Activated CD8-positive, alpha-beta memory T cell treated with anti-CD3 and anti-CD28 coated beads for 36 hours (primary cell): ENCODE measurements at regions not wholly inside any gene's neighbourhood (a gene's known extent, or its start where the extent isn't known, plus 50 kb on each side); places are given as distances from the start of the nearest gene placed in this dataset.
"Not testable (repeated sequence)": the region's sequence is repeated elsewhere in the genome, so short reads cannot be mapped to it uniquely, and the experiment has no call there.

Source experiments
- CTCF ChIA-PET: fragments of 350-600 bp; sonication (Branson Sonifier 250); formaldehyde crosslinking; loops from one replicate; lab custom pipeline; 2021; ENCODE audit warnings: antibody characterized with exemption; lab: Charles Lee
- POLR2A ChIA-PET: fragments of 350-600 bp; sonication (Branson Sonifier 250); formaldehyde crosslinking; loops from one replicate; lab custom pipeline; 2021; ENCODE audit warnings: antibody characterized with exemption; lab: Charles Lee

DNA sequence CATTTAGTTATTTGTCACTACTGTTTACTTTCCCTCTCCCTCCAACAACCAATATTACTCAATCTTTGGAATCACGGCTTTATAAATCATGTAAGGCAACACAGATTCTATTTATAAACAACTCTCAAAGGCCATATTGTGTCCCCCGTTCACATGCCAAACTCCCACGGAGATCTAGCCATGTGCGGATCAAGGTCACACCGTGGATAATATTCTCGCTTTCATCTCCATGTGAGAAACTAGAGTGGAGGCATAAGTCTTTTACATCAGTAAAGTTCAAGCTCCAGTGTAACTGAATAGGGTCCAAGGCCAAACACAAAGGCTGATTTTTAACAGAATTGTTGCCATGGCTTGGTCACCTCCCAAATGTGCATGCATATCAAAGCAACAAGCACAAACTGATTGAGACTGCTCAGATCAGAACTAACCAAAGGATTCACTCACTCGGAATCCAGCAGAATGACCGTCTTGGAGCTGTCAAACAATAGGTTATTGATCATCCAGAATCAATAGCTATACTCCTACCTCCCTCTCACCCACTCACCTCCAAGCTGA, 569.5 kb upstream of the LRRN3 start:
- ChIA-PET CTCF (no interaction called here), POLR2A (no interaction called here)

DNA sequence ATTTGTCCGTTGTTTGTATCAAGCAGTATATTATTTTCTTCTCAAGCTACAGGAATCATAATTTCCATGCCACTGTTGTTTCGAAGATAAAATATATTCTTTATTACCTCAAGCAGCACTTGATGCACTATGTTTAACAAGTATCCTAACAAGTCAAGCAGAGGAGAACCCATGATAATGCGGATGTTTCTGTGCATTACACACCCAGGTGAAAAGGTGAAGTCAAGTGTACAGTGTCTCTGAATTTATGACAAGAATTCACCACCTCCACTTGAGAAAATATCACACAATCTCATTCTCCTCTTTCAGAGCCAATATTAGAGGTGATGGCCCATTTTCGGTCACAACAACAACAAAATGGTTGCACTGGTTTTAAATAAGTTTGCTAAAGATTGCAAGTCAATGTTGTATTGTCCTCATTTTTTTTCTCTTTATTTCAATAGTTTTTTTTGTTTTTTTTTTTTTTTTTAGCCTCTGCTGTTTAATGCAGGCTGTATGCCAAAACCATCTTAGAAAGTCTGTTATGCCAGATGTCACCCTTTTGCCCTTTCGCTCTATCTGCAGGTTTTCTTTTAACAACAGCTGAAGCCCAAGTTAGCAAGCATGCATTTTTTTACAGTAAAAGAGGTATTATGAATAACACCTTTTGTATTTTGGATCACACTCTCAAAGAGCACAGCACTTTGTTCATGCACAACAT, 568.7 kb upstream of the LRRN3 start:
- POLR2A ChIA-PET: no interaction called here
- CTCF ChIA-PET: interaction anchor here (0.7 kb wide), 1 partner anchor 131 kb away, joined by 3 read pairs; no protein-coding TSS in a partner anchor

DNA sequence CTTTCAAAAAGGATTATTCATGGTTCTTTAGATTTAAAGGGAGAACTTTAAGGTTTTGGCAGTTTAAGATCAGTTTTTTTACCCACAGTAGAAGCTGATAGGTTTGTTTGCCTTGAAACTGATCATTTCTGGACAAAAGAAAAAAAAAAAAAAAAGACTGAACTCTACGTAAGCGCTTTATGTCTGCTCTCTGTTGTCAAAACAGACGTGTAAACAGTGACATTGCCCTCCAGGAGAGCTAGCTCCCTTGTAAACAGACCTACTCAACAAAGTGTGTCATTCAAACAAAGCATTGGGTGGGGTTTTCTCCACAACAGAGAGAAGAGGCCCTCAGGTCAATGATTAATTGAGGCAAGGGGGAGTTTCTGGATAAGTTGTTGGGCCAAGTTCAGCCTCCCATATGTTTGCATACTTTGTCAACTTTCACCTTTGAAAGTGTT, 568.1 kb upstream of the LRRN3 start:
- ChIA-PET POLR2A (no interaction called here), CTCF (interaction anchor here (0.7 kb wide), 1 partner anchor 130 kb away, joined by 3 read pairs; no protein-coding TSS in a partner anchor)

DNA sequence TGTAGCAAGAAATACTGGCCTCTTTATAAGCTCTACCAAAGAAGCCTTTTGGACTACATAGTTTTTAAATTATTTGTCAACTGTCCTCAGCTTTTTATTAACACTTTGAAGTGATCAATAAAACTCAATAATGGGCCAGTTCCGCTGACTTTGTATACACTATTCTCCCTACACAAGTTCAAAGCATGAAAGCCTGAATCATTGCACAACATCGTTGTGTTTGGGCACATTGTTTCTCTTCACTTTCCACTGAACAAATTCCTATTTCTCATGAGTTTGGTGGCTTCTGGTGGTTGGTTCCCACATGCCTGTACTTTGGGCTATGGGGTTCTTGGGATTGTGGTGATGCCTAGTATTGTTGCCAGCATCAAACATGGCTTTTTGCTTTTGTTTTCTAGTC, 561.8 kb upstream of the LRRN3 start:
- POLR2A ChIA-PET: no interaction called here

DNA sequence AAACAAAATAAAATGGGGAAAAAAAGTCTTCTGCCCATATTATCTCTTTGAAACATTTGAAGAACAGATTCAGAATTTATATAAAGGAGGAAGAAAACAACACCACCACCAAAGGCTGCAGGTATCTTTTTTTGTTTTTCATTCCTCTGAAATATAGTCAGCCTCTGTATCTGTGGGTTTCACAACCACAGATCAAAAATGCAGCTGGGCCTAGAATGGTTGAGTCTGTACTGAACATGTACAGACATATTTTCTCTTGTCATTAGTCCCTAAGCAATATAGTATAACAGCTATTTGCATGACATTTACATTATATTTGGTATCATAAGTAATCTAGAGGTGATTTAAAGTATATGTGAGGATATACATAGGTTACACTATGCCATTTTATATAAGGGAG, 559.7 kb upstream of the LRRN3 start:
- CTCF ChIA-PET: no interaction called here

More for the DNA sequence above, 561.8 kb upstream of the LRRN3 start:
- CTCF ChIA-PET: no interaction called here

DNA sequence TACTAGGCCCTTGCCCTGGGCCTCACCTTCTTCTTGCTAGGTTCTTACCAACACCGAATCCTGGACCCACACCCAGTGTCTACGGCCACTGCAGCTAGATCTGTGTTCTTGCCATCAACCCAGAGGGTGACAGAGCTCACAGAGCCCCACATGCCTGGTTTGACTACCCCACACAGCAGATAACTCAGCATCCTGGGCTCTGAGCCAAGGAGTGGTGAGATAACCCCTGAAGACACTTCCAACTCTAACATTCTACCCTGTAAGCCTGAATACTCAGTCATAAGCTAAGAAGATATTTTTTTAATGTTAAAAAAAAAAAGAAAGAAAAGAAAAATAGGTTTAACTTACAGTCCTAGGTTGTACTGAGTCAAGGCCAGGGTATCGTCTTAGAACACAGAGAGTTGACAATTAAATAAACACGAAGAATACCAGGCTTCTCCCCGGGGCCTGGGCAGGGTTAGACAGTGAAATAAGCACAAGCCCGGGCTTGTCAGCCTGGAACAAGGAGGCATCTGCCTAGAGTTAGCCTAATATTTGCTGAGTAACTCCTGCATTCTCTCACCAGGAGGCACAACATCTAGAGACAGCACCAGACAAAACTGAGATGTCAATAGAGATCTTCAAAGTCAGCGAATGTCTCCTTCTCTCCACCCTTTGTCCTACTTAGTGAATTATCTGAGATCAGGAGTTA, 556.5 kb upstream of the LRRN3 start:
- ChIA-PET CTCF (no interaction called here), POLR2A (no interaction called here)

More for the DNA sequence above, 559.7 kb upstream of the LRRN3 start:
- POLR2A ChIA-PET: no interaction called here

DNA sequence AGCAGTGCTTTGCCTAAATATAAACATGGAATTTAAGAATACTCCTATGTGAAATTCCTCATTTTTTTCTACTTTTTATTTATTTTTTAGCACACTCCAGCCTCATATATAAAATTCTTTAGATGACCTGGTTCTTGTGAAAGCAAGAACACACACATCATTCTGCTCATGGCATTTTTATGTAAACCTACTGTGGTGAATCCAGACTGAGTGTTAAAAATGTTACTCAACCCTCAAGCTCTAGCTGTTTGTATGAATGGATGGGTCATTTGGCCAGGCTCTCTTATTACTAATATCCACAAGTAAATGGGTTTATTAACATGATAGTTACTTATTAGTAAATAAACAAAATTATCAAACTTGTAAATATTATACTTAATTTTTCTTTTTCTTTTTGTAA, 551.7 kb upstream of the LRRN3 start:
- ChIA-PET POLR2A (no interaction called here), CTCF (no interaction called here)

DNA sequence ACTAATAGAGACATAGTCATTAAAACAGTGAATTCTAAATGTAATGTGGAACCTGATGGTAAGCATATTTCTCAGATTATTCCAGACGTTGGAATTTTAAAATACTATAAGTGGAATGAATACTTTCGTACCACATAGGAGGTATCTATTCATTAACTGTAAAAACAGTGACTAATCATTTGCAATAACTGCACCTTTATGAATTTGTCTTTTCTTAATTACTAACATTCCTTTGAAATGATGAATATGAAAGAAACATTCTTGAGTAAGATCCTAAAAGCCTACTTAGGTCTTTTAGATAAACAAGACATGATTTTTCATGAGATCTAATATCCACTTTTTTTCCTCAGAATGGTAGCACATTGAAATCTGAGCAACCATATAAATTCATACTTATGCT, 549.0 kb upstream of the LRRN3 start:
- POLR2A ChIA-PET: no interaction called here
- CTCF ChIA-PET: no interaction called here

DNA sequence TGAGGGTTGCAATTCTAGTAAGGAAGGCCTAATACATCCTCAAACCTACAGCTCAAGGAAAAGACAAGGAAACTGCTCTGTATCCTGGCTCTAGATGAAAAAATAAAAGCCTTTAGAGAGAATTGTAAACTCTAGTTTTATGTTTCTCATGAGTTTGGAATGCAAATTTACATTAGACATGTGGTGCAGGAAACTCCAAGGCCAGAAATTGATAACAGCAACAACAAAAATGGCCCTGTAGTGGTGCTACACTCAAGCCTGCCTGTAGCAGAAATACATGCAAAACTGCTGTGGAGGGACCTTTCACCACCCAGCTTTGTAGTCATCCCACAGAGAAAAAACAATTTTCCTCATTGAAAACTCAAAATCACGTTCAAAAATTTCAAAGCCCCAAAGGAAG, 546.7 kb upstream of the LRRN3 start:
- ChIA-PET POLR2A (no interaction called here), CTCF (no interaction called here)

DNA sequence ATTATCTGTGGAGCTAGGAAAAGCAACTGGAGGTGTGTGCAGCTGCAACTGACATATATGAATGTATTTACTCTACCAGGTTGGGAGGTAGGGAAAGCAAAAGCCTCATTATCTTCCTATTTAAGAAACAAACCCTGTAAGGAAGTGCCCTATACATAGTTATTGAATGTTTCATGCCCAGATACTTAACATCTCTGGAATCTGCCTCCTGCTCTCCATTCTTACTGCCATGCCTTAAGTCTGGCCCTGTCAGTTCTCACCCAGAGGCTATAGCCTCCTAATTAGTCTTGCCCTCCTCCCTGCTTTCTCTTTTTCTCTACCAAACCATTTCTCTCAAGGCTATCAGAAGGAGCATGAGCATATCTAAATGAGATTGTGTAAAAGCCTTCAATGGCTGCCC, 542.6 kb upstream of the LRRN3 start:
- POLR2A ChIA-PET: no interaction called here
- CTCF ChIA-PET: no interaction called here

DNA sequence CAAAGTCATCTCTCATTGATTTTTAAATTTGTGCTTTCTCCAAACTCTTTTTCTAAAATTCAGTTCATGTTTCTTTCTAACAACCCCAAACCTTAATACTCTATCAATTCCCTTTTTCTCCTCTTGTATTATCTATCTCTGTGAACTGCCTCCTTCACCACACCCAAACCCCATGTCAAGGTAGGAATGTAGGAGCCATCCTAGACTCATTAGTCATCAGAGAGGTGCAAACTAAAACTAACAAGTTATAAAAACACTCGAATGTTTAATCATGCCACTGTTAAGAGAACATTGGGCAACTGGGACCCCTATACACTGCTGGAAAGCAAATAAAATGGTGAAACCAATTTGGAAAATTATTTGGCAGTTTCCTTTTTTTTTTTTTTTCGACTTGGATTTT, 533.8 kb upstream of the LRRN3 start:
- POLR2A ChIA-PET: no interaction called here
- CTCF ChIA-PET: no interaction called here

DNA sequence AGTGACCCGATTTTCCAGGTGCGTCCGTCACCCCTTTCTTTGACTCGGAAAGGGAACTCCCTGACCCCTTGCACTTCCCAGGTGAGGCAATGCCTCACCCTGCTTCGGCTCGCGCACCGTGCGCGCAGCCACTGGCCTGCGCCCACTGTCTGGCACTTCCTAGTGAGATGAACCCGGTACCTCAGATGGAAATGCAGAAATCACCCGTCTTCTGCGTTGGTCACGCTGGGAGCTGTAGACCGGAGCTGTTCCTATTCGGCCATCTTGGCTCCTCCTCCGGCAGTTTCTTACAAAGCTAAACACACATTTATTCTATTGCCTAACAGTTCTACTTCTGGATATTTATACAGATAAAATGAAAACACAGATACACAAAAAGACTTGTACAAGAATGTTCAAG, 527.6 kb upstream of the LRRN3 start:
- POLR2A ChIA-PET, CTCF ChIA-PET: not testable (repeated sequence)

DNA sequence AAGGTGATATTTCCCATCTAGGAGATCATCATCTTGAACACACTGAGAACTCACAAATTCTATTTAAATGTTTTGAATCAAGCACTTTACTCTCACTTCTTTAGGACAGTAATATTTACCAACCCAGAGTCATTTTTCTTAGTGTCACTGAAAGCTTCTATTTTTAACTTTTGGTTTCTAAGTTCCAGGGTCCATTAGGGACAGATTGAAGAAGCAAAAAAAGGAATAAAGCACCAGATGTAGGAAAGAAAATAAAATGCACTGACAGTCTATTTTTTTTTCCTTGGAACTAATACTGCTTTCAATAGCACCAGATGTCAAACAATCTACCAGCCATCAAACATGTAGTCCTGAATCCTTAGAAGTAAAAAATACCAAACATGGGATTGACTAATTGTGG, 526.7 kb upstream of the LRRN3 start:
- CTCF ChIA-PET: no interaction called here
- POLR2A ChIA-PET: no interaction called here

DNA sequence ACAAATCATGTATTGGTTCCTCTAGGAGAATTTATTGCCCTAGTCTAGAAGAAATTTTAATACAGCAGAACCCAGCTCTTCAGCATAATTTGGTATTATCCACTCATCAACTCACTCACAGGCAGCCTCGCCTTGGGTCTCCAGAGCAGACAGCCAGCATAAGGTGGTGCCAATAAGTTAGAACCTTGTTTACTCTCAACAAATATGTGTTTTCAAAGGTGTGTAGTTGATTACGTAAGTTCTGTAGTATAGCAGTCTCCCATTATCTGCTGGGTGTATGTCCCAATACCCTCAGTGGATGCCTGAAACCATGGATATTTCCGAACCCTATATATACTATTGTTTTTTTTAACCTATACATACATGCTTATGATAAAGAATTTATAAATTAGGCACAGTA, 522.5 kb upstream of the LRRN3 start:
- ChIA-PET POLR2A (no interaction called here), CTCF (no interaction called here)

DNA sequence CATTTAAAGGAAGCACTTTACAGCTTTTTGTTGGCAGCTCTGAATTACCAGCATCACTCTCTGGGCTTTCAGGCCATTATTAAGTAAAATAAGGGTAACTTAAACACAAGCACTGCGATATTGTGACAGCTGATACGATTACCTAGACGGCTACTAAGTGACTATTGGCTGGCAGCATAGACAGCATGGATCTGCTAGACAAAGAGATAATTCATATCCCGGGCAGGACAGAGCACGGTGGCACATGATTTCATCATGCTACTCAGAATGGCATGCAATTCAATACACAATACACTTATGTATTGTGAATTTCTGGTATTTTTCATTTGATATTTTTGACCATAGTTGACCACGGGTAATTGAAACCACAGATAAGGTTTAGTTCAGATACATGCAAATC, 522.0 kb upstream of the LRRN3 start:
- CTCF ChIA-PET: no interaction called here
- POLR2A ChIA-PET: no interaction called here

DNA sequence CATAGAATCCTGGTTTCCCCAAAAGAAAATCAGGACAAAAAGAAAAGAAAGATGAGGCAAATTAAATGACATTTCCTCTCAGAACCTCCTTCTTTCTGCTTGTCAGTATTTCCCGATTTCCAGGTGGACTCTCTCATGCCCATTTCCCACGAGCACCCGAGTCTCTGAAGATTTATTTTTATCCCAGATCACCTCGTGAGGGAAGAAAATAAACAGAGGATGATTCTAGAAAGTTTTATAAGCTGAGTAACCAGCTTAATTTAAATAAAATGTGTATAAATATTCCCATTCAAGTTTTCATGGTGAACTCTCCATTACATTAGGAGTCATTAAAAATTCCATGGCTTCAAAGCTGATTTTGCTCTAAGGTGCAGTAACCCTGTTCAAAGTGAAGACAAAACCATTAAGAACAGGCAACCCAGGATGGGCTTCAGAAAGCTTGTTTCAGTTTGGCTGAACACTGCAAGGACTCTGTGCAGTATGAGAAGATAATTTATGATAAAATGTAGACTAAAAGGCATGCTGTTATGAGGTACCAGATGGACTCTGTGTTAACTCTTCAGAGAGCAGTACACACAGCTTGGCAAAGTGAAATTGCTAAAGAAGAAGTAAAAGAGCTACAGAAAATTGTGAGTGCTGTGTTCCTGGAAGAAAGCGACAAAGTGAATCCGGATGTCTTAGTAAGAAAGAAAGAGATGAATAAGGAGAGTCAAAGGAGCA, 521.3 kb upstream of the LRRN3 start:
- CTCF ChIA-PET: no interaction called here
- POLR2A ChIA-PET: no interaction called here

DNA sequence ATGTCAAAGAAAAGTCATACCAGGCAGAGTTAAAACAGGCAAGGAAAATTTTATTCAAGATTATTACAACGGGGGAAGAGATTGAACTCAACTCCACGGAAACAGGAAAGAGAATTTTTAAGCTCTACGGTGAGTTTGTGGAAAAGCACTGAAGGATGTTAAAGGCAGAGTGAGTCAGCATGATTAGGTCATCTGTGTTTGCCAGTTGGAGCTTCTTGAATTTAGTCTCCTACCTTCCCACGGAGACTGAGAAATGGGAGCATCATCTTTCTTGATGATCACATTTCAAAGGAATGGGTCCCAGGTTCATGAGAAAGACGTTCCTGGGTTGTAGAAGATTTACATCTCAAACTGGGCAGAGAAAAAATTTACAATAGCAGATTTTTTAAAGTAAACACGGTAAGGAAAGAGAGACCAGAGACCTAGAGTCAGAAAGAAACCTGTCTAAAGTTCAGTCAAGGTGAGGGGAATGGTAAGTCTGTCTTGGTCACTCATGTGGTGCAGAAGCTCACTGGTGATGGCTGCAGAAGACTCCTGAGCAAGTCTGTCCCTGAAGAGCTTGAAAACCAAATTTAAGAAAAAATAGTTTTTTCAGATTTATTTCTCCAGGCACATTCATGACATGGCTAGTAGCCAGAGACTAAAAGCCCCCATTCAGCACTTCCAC, 516.9 kb upstream of the LRRN3 start:
- POLR2A ChIA-PET: no interaction called here
- CTCF ChIA-PET: interaction anchor here (0.6 kb wide), 1 partner anchor 8 kb away, joined by 3 read pairs; no protein-coding TSS in a partner anchor

DNA sequence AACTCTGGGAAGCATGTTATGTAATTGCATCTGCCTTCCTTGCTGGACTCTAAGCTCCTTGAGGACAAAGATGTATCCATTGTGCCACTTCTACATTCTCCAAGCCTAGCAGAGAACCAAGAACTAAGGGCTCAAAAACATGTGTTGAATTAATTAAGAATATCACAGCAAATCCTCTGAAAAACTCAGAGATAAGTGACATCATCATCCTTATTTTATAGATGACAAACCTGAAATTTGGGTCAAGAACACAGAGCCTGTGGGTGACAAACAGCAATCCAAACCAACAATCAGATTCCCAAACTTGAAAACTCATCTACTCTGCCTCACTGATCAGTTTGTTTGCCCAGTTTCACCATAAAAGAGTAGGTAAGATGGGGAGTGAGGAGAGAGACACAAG, 503.6 kb upstream of the LRRN3 start:
- ChIA-PET POLR2A (no interaction called here), CTCF (no interaction called here)

DNA sequence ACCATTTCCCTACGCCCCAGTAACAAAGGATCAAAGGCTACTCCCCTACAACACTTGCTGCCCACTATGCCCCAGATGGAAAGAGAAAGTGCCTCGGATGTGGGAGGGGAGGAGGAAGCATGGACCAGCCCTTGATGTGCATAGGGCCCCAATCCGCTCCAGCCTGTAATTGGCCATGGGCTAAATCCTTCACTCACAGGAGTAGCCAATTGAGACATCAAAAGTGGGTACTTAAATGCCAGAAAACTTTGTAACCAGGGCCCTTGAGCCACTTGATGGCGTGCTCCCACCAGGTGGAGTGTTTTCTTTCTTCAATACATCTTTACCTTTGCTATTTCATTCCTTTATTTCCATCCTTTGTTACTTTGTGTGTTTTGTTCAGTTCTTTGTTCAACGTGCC, 500.5 kb upstream of the LRRN3 start:
- ChIA-PET CTCF (no interaction called here), POLR2A (no interaction called here)

DNA sequence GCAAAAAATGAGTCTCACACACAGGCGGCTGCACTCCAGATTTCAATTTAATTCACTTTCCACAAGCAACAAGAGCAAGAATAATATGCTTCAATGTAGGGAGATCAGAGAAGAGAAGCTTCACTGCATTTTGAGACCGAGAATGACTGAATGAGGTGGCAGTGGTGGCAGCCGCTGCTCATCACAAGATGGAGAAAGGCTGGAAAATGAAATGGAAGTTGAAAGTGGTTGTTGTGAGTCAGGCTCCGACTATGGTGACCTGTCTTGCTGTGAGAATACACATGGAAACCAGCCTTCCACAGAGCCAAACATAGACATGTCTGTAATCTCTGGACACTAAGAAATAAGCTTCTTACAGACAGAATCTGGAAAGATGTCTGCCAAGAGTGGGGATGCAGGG, 499.6 kb upstream of the LRRN3 start:
- ChIA-PET CTCF (no interaction called here), POLR2A (no interaction called here)
